ACC112 (cell line): ENCODE measurements at regions not wholly inside any gene's neighbourhood (a gene's known extent, or its start where the extent isn't known, plus 50 kb on each side); places are given as distances from the start of the nearest gene placed in this dataset.

ENCODE experiments used
- H2AFZ ChIP-seq: fragments of 200-600 bp; sonication (generic); one replicate; pipeline ENCODE4 v1.6.0; 2017; ENCODE audit warnings: antibody characterized with exemption, low read length; ENCODE audit not compliant: unreplicated experiment
- H3K27ac ChIP-seq: fragments of 200-600 bp; sonication (generic); 2 replicates; pipeline ENCODE4 v1.5.1; 2014; ENCODE audit warnings: low read depth, mild to moderate bottlenecking, antibody characterized with exemption, low read length, moderate library complexity
- H3K27me3 ChIP-seq: fragments of 200-600 bp; sonication (generic); 2 replicates; pipeline ENCODE4 v1.6.1; 2014; ENCODE audit warnings: mild to moderate bottlenecking, antibody characterized with exemption, low read length, moderate library complexity, mixed read lengths; ENCODE audit not compliant: insufficient read depth
- H3K36me3 ChIP-seq: fragments of 200-600 bp; sonication (generic); 2 replicates; pipeline ENCODE4 v1.6.1; 2016; ENCODE audit warnings: mild to moderate bottlenecking, antibody characterized with exemption, low read length, moderate library complexity, mixed read lengths; ENCODE audit not compliant: insufficient read depth
- H3K4me1 ChIP-seq: fragments of 200-600 bp; sonication (generic); one replicate; pipeline ENCODE4 v1.6.1; 2016; ENCODE audit warnings: low read length, mixed read lengths; ENCODE audit not compliant: insufficient read depth, unreplicated experiment, control insufficient read depth
- H3K4me3 ChIP-seq: fragments of 200-600 bp; sonication (generic); 2 replicates; pipeline ENCODE4 v1.5.1; 2014; ENCODE audit warnings: mild to moderate bottlenecking, low read depth, low read length
- H3K79me2 ChIP-seq: fragments of 200-600 bp; sonication (generic); one replicate; pipeline ENCODE4 v1.6.0; 2016; ENCODE audit warnings: low read length; ENCODE audit not compliant: control insufficient read depth, unreplicated experiment, insufficient read depth

- H2AFZ ChIP-seq: no peak overlapping the region
- H3K27ac ChIP-seq: no peak overlapping the region
- H3K27me3 ChIP-seq: no peaks in the 10 kb centered on the region
- no peaks in the 10 kb centered on the region for H3K79me2 ChIP-seq
- H3K36me3 ChIP-seq: no peaks in the 10 kb centered on the region
- H3K4me3 ChIP-seq: no peak overlapping the region
- no peaks in the 10 kb centered on the region for H3K4me1 ChIP-seq
These were observed 801.9 kb downstream of the PLOD2 start for GRCh38 chr3:145359040-145359439.

DNA sequence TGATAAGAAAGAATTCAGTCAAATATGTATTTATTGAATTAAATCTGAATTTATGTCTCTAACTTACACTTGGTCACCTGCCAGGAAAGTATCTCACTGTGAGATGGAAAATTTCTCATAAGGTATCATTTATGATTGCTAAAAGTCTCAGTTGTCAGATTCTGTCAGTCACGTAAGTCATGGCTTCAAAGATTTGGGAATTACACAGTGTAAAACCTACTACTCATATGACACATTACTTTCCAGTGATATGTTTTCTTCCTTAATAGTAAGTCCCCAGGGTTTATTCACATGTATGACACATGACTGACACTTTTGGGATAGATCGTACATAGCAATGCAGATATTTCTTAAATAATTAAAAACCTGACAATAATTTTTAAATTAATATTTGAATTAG is 792.2 kb downstream of the PLOD2 start:
- Histone ChIP-seq H3K4me1 (no peaks in the 10 kb centered on the region), H3K4me3 (no peak overlapping the region), H3K79me2 (no peaks in the 10 kb centered on the region), H3K27ac (no peak overlapping the region), H3K27me3 (no peaks in the 10 kb centered on the region), H2AFZ (no peak overlapping the region), H3K36me3 (no peaks in the 10 kb centered on the region)

DNA sequence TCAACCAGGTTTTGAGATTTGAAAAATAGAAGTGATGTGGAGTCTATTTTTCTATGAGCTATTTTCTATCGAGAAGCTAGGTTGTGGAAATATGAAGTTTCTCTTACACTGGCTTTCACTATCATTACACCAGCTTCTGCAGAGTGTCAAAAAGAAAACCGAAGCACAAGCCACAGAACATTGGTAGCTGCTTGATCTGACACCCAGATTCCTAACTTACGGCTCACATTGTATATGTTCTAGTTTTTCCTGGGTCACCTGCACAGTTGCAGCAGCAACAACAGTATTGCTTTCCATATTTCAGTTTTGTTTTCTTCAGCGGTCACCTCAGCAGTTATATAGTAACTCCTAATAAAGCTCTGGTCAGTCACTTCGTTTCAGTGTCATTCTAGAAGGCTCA is 790.1 kb downstream of the PLOD2 start:
- H2AFZ ChIP-seq: no peak overlapping the region
- no peaks in the 10 kb centered on the region for H3K36me3 ChIP-seq
- H3K27ac ChIP-seq: no peak overlapping the region
- no peaks in the 10 kb centered on the region for H3K79me2 ChIP-seq
- no peaks in the 10 kb centered on the region for H3K27me3 ChIP-seq
- H3K4me3 ChIP-seq: no peak overlapping the region
- no peaks in the 10 kb centered on the region for H3K4me1 ChIP-seq

GRCh38 chr3:145377301-145377700 is 783.7 kb downstream of the PLOD2 start:
- Histone ChIP-seq H2AFZ (no peak overlapping the region), H3K79me2 (no peaks in the 10 kb centered on the region), H3K27me3 (no peaks in the 10 kb centered on the region), H3K36me3 (no peaks in the 10 kb centered on the region), H3K27ac (no peak overlapping the region), H3K4me1 (no peaks in the 10 kb centered on the region), H3K4me3 (no peak overlapping the region)

GRCh38 chr3:145383416-145383815 is 777.6 kb downstream of the PLOD2 start:
- H3K79me2 ChIP-seq: no peaks in the 10 kb centered on the region
- H3K36me3 ChIP-seq: no peaks in the 10 kb centered on the region
- H3K27me3 ChIP-seq: no peaks in the 10 kb centered on the region
- peak overlapping the region; percentile 43 for H2AFZ ChIP-seq
- H3K4me1 ChIP-seq: no peaks in the 10 kb centered on the region
- H3K27ac ChIP-seq: no peak overlapping the region
- H3K4me3 ChIP-seq: no peak overlapping the region

DNA sequence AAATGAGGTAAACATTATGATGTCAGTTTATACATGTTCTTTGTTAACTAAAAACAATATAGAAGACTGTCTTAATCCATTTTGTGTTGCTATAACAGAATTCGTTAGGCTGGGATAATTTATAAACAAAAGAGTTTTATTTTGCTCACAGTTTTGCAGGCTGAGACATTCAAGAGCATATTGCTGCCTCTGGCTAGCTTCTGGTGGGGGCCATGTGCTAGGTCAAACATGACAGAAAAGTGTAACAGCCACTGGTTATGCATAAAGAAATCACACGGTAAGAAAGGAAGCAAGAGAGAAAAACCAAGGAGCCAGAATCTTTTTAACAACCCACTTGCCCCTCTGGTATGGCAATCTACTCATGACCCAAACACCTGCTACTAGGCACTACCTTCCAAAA is 776.7 kb downstream of the PLOD2 start:
- Histone ChIP-seq H3K4me1 (no peaks in the 10 kb centered on the region), H3K27me3 (no peaks in the 10 kb centered on the region), H3K79me2 (no peaks in the 10 kb centered on the region), H2AFZ (no peak overlapping the region), H3K36me3 (no peaks in the 10 kb centered on the region), H3K27ac (no peak overlapping the region), H3K4me3 (no peak overlapping the region)

DNA sequence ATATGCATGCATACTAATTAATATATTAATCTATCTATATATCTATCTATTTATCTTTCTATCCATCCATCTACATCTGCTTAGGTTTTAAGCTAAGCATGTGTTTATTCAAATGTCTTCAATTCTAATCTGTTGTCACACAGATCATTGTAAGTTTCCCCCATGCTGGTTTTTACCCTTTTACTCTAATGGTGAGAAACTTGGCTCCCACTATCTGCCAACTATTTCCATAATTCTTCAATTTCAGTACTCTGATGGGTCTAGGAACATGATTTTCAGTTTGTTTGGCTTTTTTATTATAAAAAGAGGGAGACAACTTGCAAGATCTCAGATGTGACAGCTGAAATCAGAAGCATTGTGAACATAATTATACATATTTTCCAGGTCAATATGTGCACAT is 773.8 kb downstream of the PLOD2 start:
- Histone ChIP-seq H3K4me1 (no peaks in the 10 kb centered on the region), H2AFZ (no peak overlapping the region), H3K27ac (no peak overlapping the region), H3K36me3 (no peaks in the 10 kb centered on the region), H3K4me3 (no peak overlapping the region), H3K79me2 (no peaks in the 10 kb centered on the region), H3K27me3 (no peaks in the 10 kb centered on the region)

GRCh38 chr3:145395421-145395820 is 765.6 kb downstream of the PLOD2 start:
- no peaks in the 10 kb centered on the region for H3K79me2 ChIP-seq
- no peaks in the 10 kb centered on the region for H3K27me3 ChIP-seq
- no peak overlapping the region for H3K27ac ChIP-seq
- H3K4me3 ChIP-seq: no peak overlapping the region
- no peak overlapping the region for H2AFZ ChIP-seq
- H3K36me3 ChIP-seq: no peaks in the 10 kb centered on the region
- no peaks in the 10 kb centered on the region for H3K4me1 ChIP-seq

DNA sequence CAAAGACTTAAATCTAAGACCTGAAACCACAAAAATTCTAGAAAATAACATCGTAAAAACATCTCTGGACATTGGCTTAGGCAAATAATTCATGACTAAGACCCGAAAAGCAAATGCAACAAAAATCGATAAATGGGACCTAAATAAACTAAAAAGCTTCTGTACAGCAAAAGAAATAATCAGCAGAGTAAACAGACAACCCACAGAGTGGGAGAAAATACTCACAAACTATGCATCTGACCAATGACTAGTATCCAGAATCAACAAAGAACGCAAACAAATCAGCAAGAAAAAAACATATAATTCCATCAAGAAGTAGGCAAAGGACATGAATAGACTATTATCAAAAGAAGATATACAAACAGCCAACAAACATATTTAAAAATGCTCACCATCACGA is 749.4 kb downstream of the PLOD2 start:
- Histone ChIP-seq H3K4me3 (no peak overlapping the region), H3K27me3 (no peaks in the 10 kb centered on the region), H3K79me2 (no peaks in the 10 kb centered on the region), H3K36me3 (no peaks in the 10 kb centered on the region), H3K27ac (no peak overlapping the region), H2AFZ (no peak overlapping the region), H3K4me1 (no peaks in the 10 kb centered on the region)

DNA sequence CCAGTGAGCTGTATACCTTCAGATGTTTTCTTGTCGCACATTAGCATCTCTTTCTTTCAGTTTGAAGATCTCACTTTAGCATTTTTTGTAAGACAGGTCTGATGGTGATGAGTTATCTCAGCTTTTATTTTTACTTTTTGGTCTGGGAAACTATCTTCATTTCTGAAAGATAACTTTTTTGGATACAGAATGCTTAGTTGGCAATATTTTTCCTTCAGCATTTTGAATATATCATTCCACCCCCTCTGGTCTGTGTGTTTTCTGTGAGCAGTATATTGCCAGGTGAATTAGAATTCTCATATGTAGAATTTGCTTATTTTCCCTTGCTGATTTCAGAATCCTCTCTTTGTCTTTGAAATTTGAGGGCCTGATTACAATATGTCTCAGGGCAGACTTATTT is 743.3 kb downstream of the PLOD2 start:
- Histone ChIP-seq H2AFZ (no peak overlapping the region), H3K4me1 (no peaks in the 10 kb centered on the region), H3K4me3 (no peak overlapping the region), H3K79me2 (no peaks in the 10 kb centered on the region), H3K27ac (no peak overlapping the region), H3K36me3 (no peaks in the 10 kb centered on the region), H3K27me3 (no peaks in the 10 kb centered on the region)

- H3K4me1 ChIP-seq: no peaks in the 10 kb centered on the region
These were observed 738.4 kb downstream of the PLOD2 start for GRCh38 chr3:145422556-145422955.

DNA sequence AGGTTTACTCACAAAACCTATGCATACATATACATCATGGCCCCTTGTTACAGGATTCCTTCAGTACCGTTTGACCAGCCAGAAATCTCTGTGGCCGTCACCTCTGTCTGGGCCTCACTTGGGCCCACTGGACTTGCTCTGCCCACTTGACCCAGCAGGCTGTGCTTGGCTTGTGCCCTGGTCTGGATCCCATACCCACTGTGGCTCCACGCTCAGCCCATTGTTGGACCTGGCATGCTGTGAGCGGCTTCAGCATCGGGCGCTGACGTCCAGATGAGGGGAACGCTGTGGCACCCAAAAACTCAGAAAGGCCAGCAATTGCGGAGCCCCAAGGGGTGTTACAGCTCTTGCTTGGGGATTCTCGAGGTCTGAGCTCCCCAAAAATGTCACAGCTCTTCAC is 733.6 kb downstream of the PLOD2 start:
- Histone ChIP-seq H2AFZ (no peak overlapping the region), H3K4me1 (no peaks in the 10 kb centered on the region), H3K4me3 (no peak overlapping the region), H3K79me2 (no peaks in the 10 kb centered on the region), H3K36me3 (no peaks in the 10 kb centered on the region), H3K27me3 (no peaks in the 10 kb centered on the region), H3K27ac (no peak overlapping the region)

More at GRCh38 chr3:145422556-145422955, 738.4 kb downstream of the PLOD2 start:
- Histone ChIP-seq H3K4me3 (no peak overlapping the region), H3K27ac (no peak overlapping the region), H3K36me3 (no peaks in the 10 kb centered on the region), H3K27me3 (no peaks in the 10 kb centered on the region), H3K79me2 (no peaks in the 10 kb centered on the region), H2AFZ (no peak overlapping the region)
